Gastrocnemius medialis (tissue), 4 donors: ENCODE measurements at regions not wholly inside any gene's neighbourhood (a gene's known extent, or its start where the extent isn't known, plus 50 kb on each side); places are given as distances from the start of the nearest gene placed in this dataset.

ENCODE experiments used
- ATAC-seq, 2 donors: fragments of 150-250 bp; one replicate each; pipeline ENCODE4 v1.9.1; 2016
- DNase-seq, 2 donors: peaks; one replicate each; pipeline ENCODE4 v3.0.0-alpha.2; 2019
- H3K27ac ChIP-seq, 4 donors: fragments of 200-600 bp; sonication (generic); 1 replicate in 1 of 4; 2 replicates in 3 of 4; pipeline ENCODE4 v1.5.1; 2016 to 2018; ENCODE audit warnings: mild to moderate bottlenecking in 2 of 4, moderate library complexity in 1 of 4
- H3K27me3 ChIP-seq, 3 donors: fragments of 200-600 bp; sonication (generic) in 2 of 3; 1 replicate in 1 of 3; 2 replicates in 2 of 3; pipeline versions ENCODE4 v1.5.1 to v1.6.0; 2016 to 2019; ENCODE audit warnings: mild to moderate bottlenecking in 1 of 3, moderate library complexity in 1 of 3
- H3K36me3 ChIP-seq, 2 donors: fragments of 200-600 bp; sonication (generic) in 1 of 2; one replicate each; pipeline ENCODE4 v1.5.1; 2017 to 2018
- H3K4me1 ChIP-seq, 2 donors: fragments of 200-600 bp; sonication (generic) in 1 of 2; one replicate each; pipeline ENCODE4 v1.5.1; 2016 to 2017; ENCODE audit warnings: mild to moderate bottlenecking in 2 of 2
- H3K4me3 ChIP-seq, 4 donors: fragments of 200-600 bp; sonication (generic) in 3 of 4; 1 replicate in 1 of 4; 2 replicates in 3 of 4; pipeline ENCODE4 v1.5.1; 2016 to 2019; ENCODE audit warnings: mild to moderate bottlenecking in 2 of 4
- H3K9me3 ChIP-seq, 3 donors: fragments of 200-600 bp; sonication (generic) in 2 of 3; 1 replicate in 1 of 3; 2 replicates in 2 of 3; pipeline ENCODE4 v1.5.1; 2016 to 2019
- POLR2A ChIP-seq, 2 donors: fragments of 450-650 bp; IDR thresholded peaks; one replicate each; pipeline ENCODE4 v1.6.1; 2017; ENCODE audit warnings: antibody characterized with exemption in 2 of 2, mild to moderate bottlenecking in 2 of 2, moderate library complexity in 2 of 2
- in situ Hi-C, 4 donors: fragments of 200-750 bp; cut with MboI; loops; one replicate each; pipeline versions ENCODE4 v1.15.0 to v1.8.0; 2017; ENCODE audit warnings: low sequenced_read_pairs in 4 of 4
- intact Hi-C: fragments of 100-400 bp; cut with DNase I; formaldehyde crosslinking; loops from one replicate; pipeline ENCODE4 v1.15.1; 2023; ENCODE audit warnings: low total_unique reads
- TF ChIP-seq, protein P1 (sequence below), 5 experiments: fragments of 450-650 bp in 3 of 5; fragments of 200-600 bp in 2 of 5; sonication (generic) in 2 of 5; IDR thresholded peaks in 4 of 5; conservative IDR thresholded peaks in 1 of 5; 1 replicate in 4 of 5; 2 replicates in 1 of 5; pipeline ENCODE4 v1.5.1; 2016 to 2019; ENCODE audit warnings: antibody characterized with exemption in 5 of 5, mild to moderate bottlenecking in 3 of 5, moderate library complexity in 3 of 5

DNA sequence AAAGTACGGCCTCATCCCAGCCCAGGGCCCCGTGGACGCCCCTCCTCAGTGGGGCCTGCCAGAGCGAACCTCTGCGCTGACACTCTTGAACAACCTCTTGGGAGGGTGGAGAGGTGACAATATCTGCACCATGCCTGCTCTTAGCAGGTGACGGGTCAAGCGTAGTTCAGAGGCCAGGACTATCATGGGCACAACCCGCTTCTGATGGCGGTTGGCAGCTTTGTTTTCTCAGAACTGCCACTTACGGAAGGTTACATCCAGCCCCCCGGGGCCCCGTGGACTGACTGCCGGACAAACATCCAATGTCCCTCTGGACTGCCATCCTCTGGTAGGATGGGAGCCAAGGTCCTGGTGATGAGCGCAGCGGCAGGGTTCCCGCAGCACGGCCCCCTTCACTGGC lies 91.1 kb downstream of the TUBA3C start:
- Histone ChIP-seq H3K4me3 (no peak overlapping the region), H3K36me3 (no peaks in the 10 kb centered on the region), H3K27ac (no peak overlapping the region), H3K4me1 (no peaks in the 10 kb centered on the region), H3K9me3 (no peaks in the 10 kb centered on the region), H3K27me3 (no peaks in the 10 kb centered on the region)
- in situ Hi-C loops (no loop called here), intact Hi-C loops (no loop called here)
- TF ChIP-seq POLR2A (IDR thresholded peaks at IDR 0.05) = no peak
- TF ChIP-seq, protein P1, sequence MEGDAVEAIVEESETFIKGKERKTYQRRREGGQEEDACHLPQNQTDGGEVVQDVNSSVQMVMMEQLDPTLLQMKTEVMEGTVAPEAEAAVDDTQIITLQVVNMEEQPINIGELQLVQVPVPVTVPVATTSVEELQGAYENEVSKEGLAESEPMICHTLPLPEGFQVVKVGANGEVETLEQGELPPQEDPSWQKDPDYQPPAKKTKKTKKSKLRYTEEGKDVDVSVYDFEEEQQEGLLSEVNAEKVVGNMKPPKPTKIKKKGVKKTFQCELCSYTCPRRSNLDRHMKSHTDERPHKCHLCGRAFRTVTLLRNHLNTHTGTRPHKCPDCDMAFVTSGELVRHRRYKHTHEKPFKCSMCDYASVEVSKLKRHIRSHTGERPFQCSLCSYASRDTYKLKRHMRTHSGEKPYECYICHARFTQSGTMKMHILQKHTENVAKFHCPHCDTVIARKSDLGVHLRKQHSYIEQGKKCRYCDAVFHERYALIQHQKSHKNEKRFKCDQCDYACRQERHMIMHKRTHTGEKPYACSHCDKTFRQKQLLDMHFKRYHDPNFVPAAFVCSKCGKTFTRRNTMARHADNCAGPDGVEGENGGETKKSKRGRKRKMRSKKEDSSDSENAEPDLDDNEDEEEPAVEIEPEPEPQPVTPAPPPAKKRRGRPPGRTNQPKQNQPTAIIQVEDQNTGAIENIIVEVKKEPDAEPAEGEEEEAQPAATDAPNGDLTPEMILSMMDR (IDR thresholded peaks at IDR 0.05 in 4 of 5, conservative IDR thresholded peaks at IDR 0.05 in 1 of 5) = no peak
- DNase-seq = no peak
- ATAC-seq = no peak

DNA sequence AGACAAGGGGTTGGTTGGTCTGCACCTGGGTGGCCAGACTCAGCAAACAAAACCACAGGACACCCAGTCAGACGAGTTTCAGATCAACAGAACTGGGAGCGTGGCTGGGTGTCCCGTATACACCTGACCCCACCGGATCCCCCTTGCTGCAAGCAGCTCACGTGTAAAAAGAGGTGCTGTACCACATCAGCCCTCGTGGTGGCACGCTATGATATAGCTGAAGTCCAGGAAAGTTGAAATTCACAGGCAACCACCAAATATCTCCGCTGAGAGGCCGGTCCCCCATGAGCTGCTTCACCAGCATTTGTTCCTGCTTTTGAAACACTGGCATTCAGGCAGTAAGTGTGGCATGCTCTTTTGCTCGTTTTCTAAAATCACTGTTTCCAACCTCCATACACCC lies 92.3 kb downstream of the TUBA3C start:
- intact Hi-C loops = no loop called here
- Histone ChIP-seq H3K4me3 (no peak overlapping the region), H3K36me3 (no peaks in the 10 kb centered on the region), H3K27me3 (no peaks in the 10 kb centered on the region), H3K9me3 (no peaks in the 10 kb centered on the region), H3K4me1 (no peaks in the 10 kb centered on the region), H3K27ac (no peak overlapping the region)
- TF ChIP-seq POLR2A (IDR thresholded peaks at IDR 0.05) = no peak
- TF ChIP-seq, protein P1 (IDR thresholded peaks at IDR 0.05 in 4 of 5, conservative IDR thresholded peaks at IDR 0.05 in 1 of 5) = no peak
- no peak for DNase-seq
- ATAC-seq = no peak
- in situ Hi-C loops = no loop called here

DNA sequence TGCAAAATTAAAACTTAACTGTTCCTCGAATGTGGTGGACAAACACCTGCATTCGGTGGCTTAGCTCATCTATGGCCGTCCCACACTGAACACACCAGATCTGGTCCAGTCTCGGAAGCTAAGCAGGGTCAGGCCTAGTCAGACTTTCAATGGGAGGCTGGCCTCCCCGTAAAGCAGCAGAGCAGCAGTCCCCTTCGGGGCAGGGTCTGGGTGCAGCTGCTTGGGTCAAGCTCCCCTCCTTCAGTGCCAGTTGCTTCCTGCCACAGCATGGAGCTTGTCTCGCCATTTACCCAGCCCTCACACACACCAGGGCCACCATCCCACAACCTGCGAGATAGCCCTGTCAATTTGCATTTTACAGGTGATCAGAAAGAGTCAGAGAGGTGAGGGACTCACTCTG lies 93.2 kb downstream of the TUBA3C start:
- Histone ChIP-seq H3K9me3 (no peaks in the 10 kb centered on the region), H3K36me3 (no peaks in the 10 kb centered on the region), H3K4me1 (no peaks in the 10 kb centered on the region), H3K27me3 (no peaks in the 10 kb centered on the region), H3K4me3 (no peak overlapping the region), H3K27ac (no peak overlapping the region)
- in situ Hi-C loops = no loop called here
- no peak for ATAC-seq
- intact Hi-C loops = no loop called here
- no peak for TF ChIP-seq POLR2A (IDR thresholded peaks at IDR 0.05)
- TF ChIP-seq, protein P1 (IDR thresholded peaks at IDR 0.05 in 4 of 5, conservative IDR thresholded peaks at IDR 0.05 in 1 of 5) = no peak
- no peak for DNase-seq

DNA sequence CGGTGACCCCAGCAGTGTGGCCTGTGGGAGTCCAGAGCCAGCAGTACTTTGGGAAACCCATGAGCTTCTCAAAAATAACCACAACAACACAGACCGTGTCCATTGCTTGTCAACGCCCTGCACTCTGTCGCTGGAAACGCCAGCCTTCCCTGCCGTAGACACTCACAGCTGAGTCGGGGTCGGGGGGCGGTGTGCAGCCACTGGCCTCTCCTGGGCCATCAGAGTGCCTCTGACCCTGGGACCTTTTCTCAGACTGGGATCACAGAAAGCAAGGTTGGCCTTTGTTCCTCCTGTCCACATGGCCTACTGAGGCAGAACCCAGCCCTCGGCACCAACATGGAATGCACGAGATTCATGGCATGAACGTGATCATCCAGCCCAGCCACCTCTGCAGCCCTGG lies 95.7 kb downstream of the TUBA3C start:
- intact Hi-C loops = no loop called here
- Histone ChIP-seq H3K27me3 (no peaks in the 10 kb centered on the region), H3K9me3 (no peaks in the 10 kb centered on the region)

DNA sequence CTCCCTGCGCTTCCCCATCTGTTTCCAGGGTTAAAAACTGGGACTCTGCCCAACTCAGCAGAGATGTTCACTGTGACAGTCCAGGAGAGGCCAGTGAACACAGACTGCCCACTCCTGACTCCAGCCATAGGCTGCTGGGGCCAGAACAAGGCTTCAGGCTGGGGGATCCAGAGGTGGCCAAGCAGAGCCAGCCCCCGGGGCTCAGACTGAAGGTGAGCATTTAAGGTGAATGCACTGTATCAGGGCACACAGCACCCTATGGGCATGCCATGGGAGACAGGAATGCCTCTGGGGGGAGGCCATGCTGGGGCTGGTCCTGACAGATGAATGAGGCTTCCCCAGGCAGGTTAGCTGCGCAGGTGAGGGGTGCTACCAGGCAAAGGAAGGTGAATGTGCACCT lies 96.4 kb downstream of the TUBA3C start:
- in situ Hi-C loops = no loop called here
- TF ChIP-seq, protein P1 (IDR thresholded peaks at IDR 0.05 in 4 of 5, conservative IDR thresholded peaks at IDR 0.05 in 1 of 5) = no peak
- no peak for TF ChIP-seq POLR2A (IDR thresholded peaks at IDR 0.05)
- H3K36me3 ChIP-seq = no peaks in the 10 kb centered on the region
- no peak for DNase-seq
- no peaks in the 10 kb centered on the region for H3K4me1 ChIP-seq
- H3K27me3 ChIP-seq = no peaks in the 10 kb centered on the region
- no peak for ATAC-seq
- no peak overlapping the region for H3K4me3 ChIP-seq
- intact Hi-C loops = no loop called here
- no peaks in the 10 kb centered on the region for H3K9me3 ChIP-seq
- H3K27ac ChIP-seq = no peak overlapping the region

More for the DNA sequence above, 95.7 kb downstream of the TUBA3C start:
- Histone ChIP-seq H3K27ac (no peak overlapping the region), H3K4me3 (no peak overlapping the region), H3K36me3 (no peaks in the 10 kb centered on the region), H3K4me1 (no peaks in the 10 kb centered on the region)
- ATAC-seq = no peak
- in situ Hi-C loops = no loop called here
- no peak for TF ChIP-seq POLR2A (IDR thresholded peaks at IDR 0.05)
- TF ChIP-seq, protein P1 (IDR thresholded peaks at IDR 0.05 in 4 of 5, conservative IDR thresholded peaks at IDR 0.05 in 1 of 5) = no peak
- DNase-seq = no peak
